ENCODE measurements at regions not wholly inside any gene's neighbourhood (a gene's known extent, or its start where the extent isn't known, plus 50 kb on each side); places are given as distances from the start of the nearest gene placed in this dataset.

GRCh38 chr21:31502537-31503143, 156.9 kb upstream of the SOD1 start:
- no peak for DNase-seq (ENCODE audit: low read depth in 1 of 2, low spot score in 1 of 2)

- DNase-seq (ENCODE audit: low read depth in 1 of 2, low spot score in 1 of 2) = no peak
These were observed 157.6 kb upstream of the SOD1 start for GRCh38 chr21:31501926-31502325.

- no peak for DNase-seq (ENCODE audit: low read depth in 1 of 2, low spot score in 1 of 2)
These were observed 156.9 kb upstream of the TIAM1 start for GRCh38 chr21:31500982-31501381.

GRCh38 chr21:31500071-31500470, 156.0 kb upstream of the TIAM1 start:
- no peak for DNase-seq (ENCODE audit: low read depth in 1 of 2, low spot score in 1 of 2)

- DNase-seq (ENCODE audit: low read depth in 1 of 2, low spot score in 1 of 2) = no peak
These were observed 154.9 kb upstream of the TIAM1 start for GRCh38 chr21:31498985-31499384.

- no peak for DNase-seq (ENCODE audit: low read depth in 1 of 2, low spot score in 1 of 2)
These were observed 153.9 kb upstream of the TIAM1 start for GRCh38 chr21:31497914-31498313.

- DNase-seq (ENCODE audit: low read depth in 1 of 2, low spot score in 1 of 2) = no peak
These were observed 149.4 kb upstream of the TIAM1 start for GRCh38 chr21:31493350-31493880.

- no peak for DNase-seq (ENCODE audit: low read depth in 1 of 2, low spot score in 1 of 2)
These were observed 147.6 kb upstream of the TIAM1 start for GRCh38 chr21:31491617-31492016.

- no peak for DNase-seq (ENCODE audit: low read depth in 1 of 2, low spot score in 1 of 2)
These were observed 146.4 kb upstream of the TIAM1 start for GRCh38 chr21:31490443-31490842.

- no peak for DNase-seq (ENCODE audit: low read depth in 1 of 2, low spot score in 1 of 2)
These were observed 145.7 kb upstream of the TIAM1 start for GRCh38 chr21:31489726-31490125.

- DNase-seq (ENCODE audit: low read depth in 1 of 2, low spot score in 1 of 2) = no peak
These were observed 145.0 kb upstream of the TIAM1 start for GRCh38 chr21:31489014-31489413.

GRCh38 chr21:31484219-31484618, 140.2 kb upstream of the TIAM1 start:
- DNase-seq (ENCODE audit: low read depth in 1 of 2, low spot score in 1 of 2) = no peak

- DNase-seq (ENCODE audit: low read depth in 1 of 2, low spot score in 1 of 2) = no peak
These were observed 139.1 kb upstream of the TIAM1 start for GRCh38 chr21:31483146-31483545.

GRCh38 chr21:31482460-31482859, 138.4 kb upstream of the TIAM1 start:
- DNase-seq (ENCODE audit: low read depth in 1 of 2, low spot score in 1 of 2) = no peak

GRCh38 chr21:31480228-31480627, 136.2 kb upstream of the TIAM1 start:
- DNase-seq (ENCODE audit: low read depth in 1 of 2, low spot score in 1 of 2) = no peak

GRCh38 chr21:31479714-31480113, 135.7 kb upstream of the TIAM1 start:
- no peak for DNase-seq (ENCODE audit: low read depth in 1 of 2, low spot score in 1 of 2)

GRCh38 chr21:31479222-31479621, 135.2 kb upstream of the TIAM1 start:
- no peak for DNase-seq (ENCODE audit: low read depth in 1 of 2, low spot score in 1 of 2)

- DNase-seq (ENCODE audit: low read depth in 1 of 2, low spot score in 1 of 2) = no peak
These were observed 132.4 kb upstream of the TIAM1 start for GRCh38 chr21:31476263-31477022.

- DNase-seq (ENCODE audit: low read depth in 1 of 2, low spot score in 1 of 2) = no peak
These were observed 131.2 kb upstream of the TIAM1 start for GRCh38 chr21:31475223-31475622.

GRCh38 chr21:31473685-31474345, 129.8 kb upstream of the TIAM1 start:
- no peak for DNase-seq (ENCODE audit: low read depth in 1 of 2, low spot score in 1 of 2)

GRCh38 chr21:31471865-31472264, 127.8 kb upstream of the TIAM1 start:
- no peak for DNase-seq (ENCODE audit: low read depth in 1 of 2, low spot score in 1 of 2)
